Activated T-cell treated with anti-CD3 and anti-CD28 coated beads, Interleukin-2, amount 50 U/mL, for 72 hours (primary cell): ENCODE measurements at regions not wholly inside any gene's neighbourhood (a gene's known extent, or its start where the extent isn't known, plus 50 kb on each side); places are given as distances from the start of the nearest gene placed in this dataset.

Experiments
- ATAC-seq, 2 donors: fragments of 150-1000 bp; cut with Tn5 transposase; replicated peaks in 1 of 2; 2 replicates each; pipeline ENCODE4 v1.10.0; 2021; ENCODE audit warnings: moderate library complexity in 2 of 2, mild to moderate bottlenecking in 1 of 2
- DNase-seq, 2 donors: peaks; one replicate each; pipeline ENCODE4 v3.0.0; 2021 to 2022; ENCODE audit warnings: mixed read lengths in 1 of 2
- H3K27ac Mint-ChIP-seq: one replicate; pipeline ENCODE4 v1.8.0; 2022; ENCODE audit warnings: mild to moderate bottlenecking, moderate library complexity, mixed read lengths
- H3K27me3 Mint-ChIP-seq: one replicate; pipeline ENCODE4 v1.8.0; 2022; ENCODE audit warnings: low read depth, mixed read lengths
- H3K36me3 Mint-ChIP-seq, 2 donors: one replicate each; pipeline ENCODE4 v1.8.0; 2022; ENCODE audit warnings: mixed read lengths in 2 of 2, mild to moderate bottlenecking in 1 of 2; ENCODE audit not compliant: insufficient read depth in 2 of 2
- H3K4me1 Mint-ChIP-seq: one replicate; pipeline ENCODE4 v1.8.0; 2022; ENCODE audit warnings: low read depth, mixed read lengths
- H3K4me3 Mint-ChIP-seq, 2 donors: one replicate each; pipeline ENCODE4 v1.8.0; 2022; ENCODE audit warnings: mild to moderate bottlenecking in 2 of 2, mixed read lengths in 2 of 2, moderate library complexity in 2 of 2
- H3K9me3 Mint-ChIP-seq, 2 donors: one replicate each; pipeline ENCODE4 v1.8.0; 2022; ENCODE audit warnings: mixed read lengths in 2 of 2

DNA sequence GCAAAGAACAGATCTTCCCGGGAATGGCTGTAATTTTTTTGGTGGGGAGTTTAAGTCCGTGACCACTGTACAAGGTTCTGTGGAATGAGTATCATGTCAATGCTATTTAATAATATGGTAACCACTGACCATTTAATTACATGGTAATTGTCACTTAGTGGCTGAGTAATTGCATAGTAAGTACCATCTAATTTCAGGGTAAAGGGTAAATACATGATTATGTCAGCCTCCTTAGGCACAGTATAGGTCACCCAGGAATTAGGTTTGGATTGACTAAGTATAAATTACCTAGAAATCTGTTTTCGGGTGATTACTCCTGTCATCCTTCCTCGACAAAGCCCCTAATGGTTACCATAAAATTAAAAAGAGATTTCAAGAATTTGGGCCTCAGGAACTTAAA lies 120.1 kb upstream of the AGBL1 start:
- ATAC-seq, result no peak
- Mint-ChIP-seq H3K27me3 (peaks cover 5% of the 10 kb centered on the region), H3K4me3 (no peak overlapping the region), H3K36me3 (no peaks in the 10 kb centered on the region), H3K4me1 (peaks cover 20% of the 10 kb centered on the region), H3K27ac (no peak overlapping the region), H3K9me3 (peaks cover 2 to 5% of the 10 kb centered on the region in 2 donors)
- DNase-seq, result no peak

DNA sequence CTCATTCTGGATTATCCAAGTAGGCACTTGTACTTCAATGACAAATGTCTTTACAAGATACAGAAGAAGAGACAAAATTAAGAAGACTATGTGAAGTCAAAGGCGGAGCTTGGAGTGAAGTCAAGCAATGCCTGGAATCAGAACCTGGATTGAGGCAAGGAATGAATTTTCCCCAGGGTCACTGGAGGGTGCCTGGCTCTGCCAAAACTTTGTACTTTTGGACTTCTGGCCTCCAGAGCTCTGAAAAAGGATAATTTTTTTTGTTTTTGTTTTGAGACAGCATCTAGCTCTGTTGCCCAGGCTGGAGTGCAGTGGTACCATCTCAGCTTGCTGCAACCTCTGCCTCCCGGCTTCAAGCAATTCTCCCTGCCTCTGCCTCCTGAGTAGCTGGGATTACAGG lies 119.3 kb upstream of the AGBL1 start:
- ATAC-seq (no peak), DNase-seq (no peak)
- Mint-ChIP-seq H3K9me3 (peaks cover 2 to 4% of the 10 kb centered on the region in 2 donors), H3K4me1 (peaks cover 15% of the 10 kb centered on the region), H3K36me3 (no peaks in the 10 kb centered on the region), H3K27ac (no peak overlapping the region), H3K4me3 (no peak overlapping the region), H3K27me3 (peaks cover 5% of the 10 kb centered on the region)

DNA sequence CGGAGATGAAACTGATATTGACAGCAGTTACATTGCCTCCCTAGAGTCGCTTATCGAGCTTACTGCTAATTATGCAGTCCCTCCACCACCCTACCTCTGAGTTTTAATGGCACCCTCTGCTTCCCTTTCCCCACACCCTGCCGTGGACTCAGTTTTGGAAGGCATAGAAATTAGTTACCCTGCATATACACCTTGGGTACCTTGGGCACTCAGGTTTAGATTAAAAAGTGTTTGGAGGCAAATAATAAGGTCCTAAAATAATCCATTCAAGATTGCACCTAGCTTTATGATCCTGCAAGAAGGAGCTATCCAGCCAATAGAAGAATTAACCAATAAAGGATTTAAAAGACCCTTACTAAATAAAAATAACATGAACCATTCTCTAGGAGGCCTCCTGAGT lies 117.8 kb upstream of the AGBL1 start:
- ATAC-seq (no peak), DNase-seq (no peak)
- H3K27ac Mint-ChIP-seq, result no peak overlapping the region
- H3K9me3 Mint-ChIP-seq, result no peaks in the 10 kb centered on the region
- H3K4me3 Mint-ChIP-seq, result no peak overlapping the region
- H3K4me1 Mint-ChIP-seq, result peaks cover 6% of the 10 kb centered on the region
- H3K36me3 Mint-ChIP-seq, result no peaks in the 10 kb centered on the region
- H3K27me3 Mint-ChIP-seq, result peaks cover 5% of the 10 kb centered on the region

DNA sequence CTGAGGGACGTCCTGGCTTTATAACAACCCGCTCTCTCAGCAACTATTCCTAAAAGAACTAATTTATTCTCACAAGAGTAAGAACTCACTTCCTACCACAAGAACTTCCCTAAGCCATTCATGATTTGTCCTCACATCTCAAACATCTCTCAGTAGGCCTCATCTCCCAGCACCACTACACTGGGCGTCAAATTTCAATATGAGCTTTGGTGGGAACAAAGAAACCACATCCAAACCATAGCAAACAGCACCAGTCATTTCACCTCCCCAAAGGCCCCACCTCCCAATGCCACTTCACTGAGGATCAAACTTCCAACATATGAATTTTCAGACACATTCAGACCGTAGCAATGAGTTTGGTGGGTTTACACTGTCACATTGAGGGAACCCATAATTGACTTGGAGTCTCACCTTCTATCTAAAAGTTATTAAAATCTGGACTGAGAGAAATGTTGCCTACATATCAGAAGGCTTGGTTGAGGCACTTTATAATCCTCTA lies 116.4 kb upstream of the AGBL1 start:
- ATAC-seq, result no peak
- H3K4me3 Mint-ChIP-seq, result no peak overlapping the region
- no peak overlapping the region for H3K27ac Mint-ChIP-seq
- peaks cover 6% of the 10 kb centered on the region for H3K4me1 Mint-ChIP-seq
- no peak for DNase-seq
- H3K27me3 Mint-ChIP-seq, result peaks cover 5% of the 10 kb centered on the region
- H3K9me3 Mint-ChIP-seq, result no peaks in the 10 kb centered on the region
- no peaks in the 10 kb centered on the region for H3K36me3 Mint-ChIP-seq

DNA sequence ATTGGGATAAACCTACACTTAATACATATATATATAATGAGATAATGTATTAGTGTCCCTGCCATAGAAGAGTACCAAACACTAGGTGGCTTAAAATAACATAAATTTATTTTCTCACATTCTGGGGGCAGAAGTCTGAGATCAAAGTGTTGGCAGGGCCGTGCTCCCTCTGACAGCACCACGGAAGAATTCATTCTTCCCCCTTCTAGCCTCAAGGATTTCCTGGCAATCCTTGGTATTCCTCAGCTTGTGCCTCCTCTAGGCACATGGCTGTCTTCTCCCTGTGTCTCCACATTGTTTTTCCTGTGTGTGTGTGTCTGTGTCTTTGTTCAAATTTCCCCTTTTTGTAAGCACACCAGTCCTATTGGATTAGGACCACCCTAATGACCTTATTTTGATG lies 115.2 kb upstream of the AGBL1 start:
- peaks cover 5% of the 10 kb centered on the region for H3K27me3 Mint-ChIP-seq
- DNase-seq, result no peak
- peaks cover 6% of the 10 kb centered on the region for H3K4me1 Mint-ChIP-seq
- no peak overlapping the region for H3K27ac Mint-ChIP-seq
- no peaks in the 10 kb centered on the region for H3K9me3 Mint-ChIP-seq
- no peak overlapping the region for H3K4me3 Mint-ChIP-seq
- no peaks in the 10 kb centered on the region for H3K36me3 Mint-ChIP-seq
- no peak for ATAC-seq

DNA sequence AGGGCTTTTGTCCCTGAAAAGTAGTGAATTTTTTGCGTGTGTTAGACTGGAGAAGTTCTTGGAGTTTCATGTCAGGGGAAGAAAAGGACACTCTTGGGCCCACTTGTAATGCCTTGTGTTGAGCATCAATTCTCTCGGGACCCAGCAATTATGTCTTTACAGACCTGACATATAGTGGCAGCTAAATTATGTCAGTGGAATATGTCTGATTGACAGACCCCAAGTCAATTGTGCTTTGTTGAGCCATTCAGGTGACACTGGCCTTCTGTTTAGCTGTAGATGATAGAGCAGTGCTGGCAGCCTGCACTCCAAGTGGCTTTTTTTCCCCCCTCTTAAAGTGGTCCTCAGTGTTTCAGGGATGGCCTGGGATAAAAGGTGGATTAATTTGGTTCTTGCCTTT lies 112.1 kb upstream of the AGBL1 start:
- Mint-ChIP-seq H3K9me3 (no peaks in the 10 kb centered on the region), H3K36me3 (no peaks in the 10 kb centered on the region), H3K4me1 (peaks cover 6% of the 10 kb centered on the region), H3K27ac (no peak overlapping the region), H3K27me3 (no peaks in the 10 kb centered on the region), H3K4me3 (no peak overlapping the region)
- DNase-seq (no peak), ATAC-seq (no peak)

DNA sequence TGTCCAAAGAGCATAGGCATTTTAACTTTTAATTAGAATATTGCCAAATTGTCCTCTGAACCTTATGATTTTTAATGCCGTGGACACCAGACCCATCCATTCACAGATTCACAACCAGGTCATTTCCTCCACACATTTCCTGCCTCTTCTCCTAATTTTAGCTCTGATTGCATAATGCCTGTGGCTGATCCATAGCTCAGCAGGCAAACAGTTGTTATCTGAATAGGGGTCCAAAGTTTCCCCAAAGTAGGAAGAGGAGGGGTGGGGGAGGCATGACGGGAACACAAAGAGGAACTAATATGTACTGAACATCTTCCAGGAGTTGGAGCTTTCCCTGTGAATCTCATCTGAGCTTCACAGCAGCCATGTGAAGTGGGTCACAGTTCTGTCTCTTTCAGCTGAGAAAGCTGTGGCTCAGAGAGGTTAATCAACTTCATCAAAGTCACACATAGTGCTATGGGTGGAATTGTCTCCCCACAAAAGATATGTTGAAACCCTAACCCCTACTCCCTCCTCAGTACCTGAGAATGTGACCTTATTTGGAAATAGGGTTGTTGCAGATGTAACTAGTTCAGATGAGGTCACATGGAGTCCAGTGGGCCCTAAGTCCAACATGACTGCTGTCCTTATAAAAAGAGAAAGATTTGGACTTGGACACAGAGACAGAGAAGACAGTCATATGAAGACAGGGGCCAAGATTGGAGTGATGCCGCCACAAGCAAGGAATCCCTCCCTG lies 106.7 kb upstream of the AGBL1 start:
- DNase-seq (no peak), ATAC-seq (no peak)
- Mint-ChIP-seq H3K4me3 (no peak overlapping the region), H3K4me1 (no peaks in the 10 kb centered on the region), H3K9me3 (no peaks in the 10 kb centered on the region), H3K36me3 (no peaks in the 10 kb centered on the region), H3K27ac (no peak overlapping the region), H3K27me3 (no peaks in the 10 kb centered on the region)

DNA sequence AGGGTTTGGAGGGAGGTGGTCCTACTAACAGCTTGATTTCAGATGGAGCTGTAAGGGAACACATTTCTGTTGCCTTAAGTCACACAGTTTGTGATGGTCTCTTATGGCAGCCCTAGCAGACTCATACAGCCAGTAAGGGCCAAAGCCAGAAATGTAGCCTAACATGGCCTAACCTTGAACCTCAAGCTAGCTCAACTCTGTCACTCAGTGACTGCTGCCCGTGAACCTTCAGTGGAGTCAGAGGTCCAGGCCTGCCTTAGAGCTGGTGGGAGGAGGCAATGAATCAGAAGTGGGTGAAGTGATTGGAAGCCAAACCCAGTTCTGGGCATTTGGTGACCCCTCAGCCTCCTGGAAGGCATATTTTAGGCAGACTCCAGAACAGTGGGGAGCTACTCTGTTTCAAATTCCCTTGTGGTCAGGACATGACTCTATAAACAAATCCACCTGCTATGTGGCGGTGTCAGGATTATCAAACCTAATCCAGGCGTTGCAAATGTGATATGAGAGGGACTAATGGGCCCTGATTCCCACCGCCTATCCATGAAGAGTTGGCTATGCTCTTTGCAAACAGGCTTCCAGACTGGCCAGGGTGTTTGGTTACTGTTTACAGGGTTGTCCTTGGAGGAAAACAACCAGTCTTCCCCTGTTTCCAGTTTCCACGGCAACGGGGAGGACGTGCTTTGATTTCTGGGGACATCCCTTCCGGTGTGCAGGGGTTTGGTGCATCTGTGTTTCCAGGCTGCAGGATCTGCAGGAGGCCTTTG lies 105.9 kb upstream of the AGBL1 start:
- Mint-ChIP-seq H3K27ac (no peak overlapping the region), H3K4me1 (no peaks in the 10 kb centered on the region), H3K4me3 (no peak overlapping the region), H3K36me3 (no peaks in the 10 kb centered on the region), H3K9me3 (no peaks in the 10 kb centered on the region), H3K27me3 (no peaks in the 10 kb centered on the region)
- ATAC-seq, result no peak
- DNase-seq, result no peak

DNA sequence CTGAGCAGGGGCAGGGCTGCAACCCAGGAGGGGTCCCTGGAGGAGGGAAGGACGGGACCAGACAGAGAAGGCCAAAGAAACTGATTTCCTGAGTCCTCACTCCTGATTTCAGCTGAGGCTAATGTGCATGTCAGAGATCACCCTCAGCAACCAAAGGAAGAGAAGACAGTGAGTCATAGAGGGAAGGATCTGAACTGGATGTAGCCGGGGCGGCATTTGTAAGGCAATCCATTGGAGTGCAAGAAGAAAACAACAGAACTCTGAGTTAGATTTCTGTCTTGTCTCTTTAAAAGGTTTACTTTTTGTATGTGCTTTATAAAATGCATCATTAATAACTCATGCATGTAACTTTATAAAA lies 105.3 kb upstream of the AGBL1 start:
- Mint-ChIP-seq H3K4me1 (no peaks in the 10 kb centered on the region), H3K9me3 (peaks cover 0 to 1% of the 10 kb centered on the region in 2 donors), H3K27me3 (peaks cover 5% of the 10 kb centered on the region), H3K27ac (no peak overlapping the region), H3K36me3 (no peaks in the 10 kb centered on the region), H3K4me3 (no peak overlapping the region)
- no peak for ATAC-seq
- no peak for DNase-seq

DNA sequence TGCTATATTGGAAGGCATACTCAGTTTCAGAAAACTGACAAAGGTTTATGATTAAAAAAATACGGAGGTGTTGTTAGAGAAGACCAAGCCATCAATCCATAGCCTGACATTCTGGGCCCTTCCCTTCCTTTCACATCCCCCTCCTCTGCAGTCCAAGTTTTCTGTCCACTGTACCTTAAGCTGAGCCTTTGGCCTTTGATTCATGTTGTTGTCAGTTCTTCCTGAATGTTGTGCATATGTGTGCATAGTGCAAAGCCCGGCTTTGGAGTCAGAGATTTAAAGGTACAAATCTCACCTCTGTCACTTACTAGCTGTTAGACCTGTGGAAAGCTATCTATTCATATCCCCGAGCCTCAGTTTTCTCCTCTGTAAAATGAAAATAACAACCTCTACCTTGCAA lies 104.9 kb upstream of the AGBL1 start:
- Mint-ChIP-seq H3K9me3 (peaks cover 0 to 5% of the 10 kb centered on the region in 2 donors), H3K36me3 (no peaks in the 10 kb centered on the region), H3K4me3 (no peak overlapping the region), H3K4me1 (no peaks in the 10 kb centered on the region), H3K27me3 (peaks cover 10% of the 10 kb centered on the region), H3K27ac (no peak overlapping the region)
- DNase-seq (no peak), ATAC-seq (no peak)

DNA sequence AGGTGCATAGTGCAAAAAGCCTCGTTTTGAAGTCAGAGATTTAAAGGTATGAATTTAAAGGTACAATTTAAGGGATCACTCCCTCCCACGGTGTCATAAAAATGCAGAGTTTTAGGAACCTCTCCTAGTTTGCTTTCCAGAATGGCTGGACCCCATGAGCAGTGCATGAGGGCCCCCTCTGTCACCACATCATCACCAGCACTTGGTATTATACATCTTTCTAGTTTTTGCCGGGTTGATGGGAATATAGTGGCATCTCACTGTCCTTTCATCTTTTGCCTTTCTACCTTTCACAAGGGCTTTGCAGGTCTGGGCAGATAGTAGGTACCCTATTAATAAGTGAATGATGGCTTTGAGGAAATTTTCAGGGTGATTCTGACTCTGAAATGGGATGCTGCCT lies 103.6 kb upstream of the AGBL1 start:
- DNase-seq (no peak), ATAC-seq (no peak)
- H3K9me3 Mint-ChIP-seq, result peaks cover 0 to 7% of the 10 kb centered on the region in 2 donors
- no peaks in the 10 kb centered on the region for H3K4me1 Mint-ChIP-seq
- H3K27ac Mint-ChIP-seq, result no peak overlapping the region
- H3K4me3 Mint-ChIP-seq, result no peak overlapping the region
- peaks cover 11% of the 10 kb centered on the region for H3K27me3 Mint-ChIP-seq
- no peaks in the 10 kb centered on the region for H3K36me3 Mint-ChIP-seq

DNA sequence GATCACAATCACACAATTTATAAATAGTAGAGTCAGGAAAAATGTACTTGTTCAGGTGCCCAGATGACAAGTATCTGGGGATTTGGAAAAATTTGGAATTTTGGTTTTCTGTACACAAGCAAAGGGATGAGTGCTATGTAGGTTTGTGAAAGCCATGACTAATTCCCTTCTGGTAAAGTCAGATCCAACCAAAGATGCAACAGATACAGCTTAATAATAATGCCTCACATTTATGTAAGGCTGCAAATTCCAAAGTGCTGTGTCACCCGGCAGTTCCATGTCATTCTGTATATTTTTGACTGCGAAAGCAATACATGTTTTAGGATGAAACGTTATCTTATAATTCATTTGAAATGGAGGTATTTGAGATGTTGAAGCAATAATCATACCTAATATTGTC lies 102.7 kb upstream of the AGBL1 start:
- peaks cover 11% of the 10 kb centered on the region for H3K27me3 Mint-ChIP-seq
- H3K36me3 Mint-ChIP-seq, result no peaks in the 10 kb centered on the region
- ATAC-seq, result no peak
- H3K4me1 Mint-ChIP-seq, result no peaks in the 10 kb centered on the region
- no peak for DNase-seq
- H3K27ac Mint-ChIP-seq, result no peak overlapping the region
- peaks cover 4 to 7% of the 10 kb centered on the region in 2 donors for H3K9me3 Mint-ChIP-seq
- no peak overlapping the region for H3K4me3 Mint-ChIP-seq

DNA sequence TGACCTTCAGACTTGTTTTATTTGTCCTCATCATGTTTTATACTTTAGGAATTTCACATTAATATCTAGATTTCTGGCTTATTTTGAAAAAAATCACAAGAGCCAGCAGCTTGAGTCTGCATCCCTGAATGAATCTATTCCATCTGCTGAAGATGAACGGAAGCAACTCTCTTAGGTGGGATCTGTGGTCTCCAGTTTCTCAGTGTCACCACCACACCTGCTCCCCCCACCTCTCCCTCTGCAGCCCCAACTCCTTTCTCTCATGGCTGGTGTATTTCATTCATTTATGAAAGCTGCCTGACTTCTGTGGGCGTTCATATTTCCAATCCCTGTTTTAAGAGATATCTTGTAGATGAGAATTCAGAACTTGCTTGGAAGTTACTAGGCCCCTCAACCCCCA lies 102.1 kb upstream of the AGBL1 start:
- no peak for DNase-seq
- H3K27ac Mint-ChIP-seq, result no peak overlapping the region
- no peaks in the 10 kb centered on the region for H3K4me1 Mint-ChIP-seq
- H3K4me3 Mint-ChIP-seq, result no peak overlapping the region
- H3K27me3 Mint-ChIP-seq, result peaks cover 11% of the 10 kb centered on the region
- H3K9me3 Mint-ChIP-seq, result peaks cover 4 to 7% of the 10 kb centered on the region in 2 donors
- H3K36me3 Mint-ChIP-seq, result no peaks in the 10 kb centered on the region
- no peak for ATAC-seq

DNA sequence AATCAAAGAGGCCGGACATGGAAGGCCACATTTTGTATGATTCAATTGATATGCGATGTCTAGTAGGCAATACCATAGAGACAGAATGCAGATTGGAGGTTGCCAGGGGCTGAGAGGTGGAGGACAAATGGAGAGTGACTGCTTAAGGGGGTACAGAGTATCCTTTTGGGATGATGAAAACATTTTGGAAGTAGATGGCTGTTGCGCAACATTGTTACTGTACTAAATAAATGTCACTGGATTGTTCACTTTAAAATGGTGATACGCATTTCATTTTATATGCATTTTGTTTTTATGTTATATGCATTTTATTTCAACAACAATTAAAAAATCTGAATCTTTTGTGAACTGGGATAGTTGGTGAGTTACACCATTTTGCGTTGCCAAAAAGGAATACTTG lies 99.7 kb upstream of the AGBL1 start:
- Mint-ChIP-seq H3K4me3 (no peak overlapping the region), H3K36me3 (no peaks in the 10 kb centered on the region), H3K27ac (no peak overlapping the region)

More for the DNA sequence above, 99.7 kb upstream of the AGBL1 start:
- DNase-seq, result no peak
- peaks cover 4 to 7% of the 10 kb centered on the region in 2 donors for H3K9me3 Mint-ChIP-seq
- ATAC-seq, result no peak
- peaks cover 11% of the 10 kb centered on the region for H3K27me3 Mint-ChIP-seq
- H3K4me1 Mint-ChIP-seq, result no peaks in the 10 kb centered on the region
